ENCODE measurements at regions not wholly inside any gene's neighbourhood (a gene's known extent, or its start where the extent isn't known, plus 50 kb on each side); places are given as distances from the start of the nearest gene placed in this dataset.

GRCh38 chr22:22417495-22418162 lies 90.9 kb downstream of the ZNF280B start:
- no peak for DNase-seq

DNA sequence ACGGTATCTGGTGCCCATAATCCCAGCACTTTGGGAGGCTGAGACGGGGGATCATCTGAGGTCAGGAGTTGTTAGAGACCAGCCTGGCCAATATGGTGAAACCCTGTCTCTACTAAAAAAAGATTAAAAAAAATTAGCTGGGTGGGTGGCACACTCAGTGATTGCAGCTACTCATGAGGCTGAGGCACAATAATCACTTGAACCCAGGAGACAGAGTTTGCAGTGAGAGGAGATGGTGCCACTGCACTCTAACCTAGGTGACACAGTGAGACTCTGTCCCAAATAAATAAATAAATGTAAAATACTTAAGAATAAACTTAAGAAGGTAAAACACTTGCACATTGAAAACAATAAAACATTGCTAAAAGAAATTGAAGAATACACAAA lies 90.4 kb downstream of the ZNF280B start:
- no peak for DNase-seq

GRCh38 chr22:22418957-22419356 lies 89.6 kb downstream of the ZNF280B start:
- DNase-seq: no peak

- no peak for DNase-seq
Observed at GRCh38 chr22:22420580-22420979, 88.0 kb downstream of the ZNF280B start.

GRCh38 chr22:22421392-22421791 lies 87.2 kb downstream of the ZNF280B start:
- DNase-seq: no peak

- peak in 20 of 58 donors; percentile 1 to 64 (median 19) for DNase-seq
Observed at GRCh38 chr22:22422629-22423112, 85.9 kb downstream of the ZNF280B start.

DNA sequence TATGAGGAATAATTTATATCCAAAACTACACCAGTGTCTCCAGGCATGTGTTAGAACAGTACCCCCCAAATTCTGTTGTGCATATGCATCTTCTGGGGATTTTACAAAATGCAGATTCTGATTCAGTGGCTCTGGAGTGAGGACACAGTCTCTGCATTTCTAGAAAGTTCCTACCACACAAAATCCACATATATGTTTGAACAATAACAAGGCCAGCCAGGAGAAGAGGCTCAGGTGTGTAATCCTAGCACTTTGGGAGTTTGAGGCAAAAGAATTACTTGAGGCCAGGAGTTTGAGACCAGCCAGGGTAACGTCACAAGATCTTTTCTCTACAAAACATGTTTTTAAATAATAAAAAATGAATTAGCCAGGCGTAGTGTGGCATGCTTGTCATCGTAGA lies 84.9 kb downstream of the ZNF280B start:
- DNase-seq: no peak

DNA sequence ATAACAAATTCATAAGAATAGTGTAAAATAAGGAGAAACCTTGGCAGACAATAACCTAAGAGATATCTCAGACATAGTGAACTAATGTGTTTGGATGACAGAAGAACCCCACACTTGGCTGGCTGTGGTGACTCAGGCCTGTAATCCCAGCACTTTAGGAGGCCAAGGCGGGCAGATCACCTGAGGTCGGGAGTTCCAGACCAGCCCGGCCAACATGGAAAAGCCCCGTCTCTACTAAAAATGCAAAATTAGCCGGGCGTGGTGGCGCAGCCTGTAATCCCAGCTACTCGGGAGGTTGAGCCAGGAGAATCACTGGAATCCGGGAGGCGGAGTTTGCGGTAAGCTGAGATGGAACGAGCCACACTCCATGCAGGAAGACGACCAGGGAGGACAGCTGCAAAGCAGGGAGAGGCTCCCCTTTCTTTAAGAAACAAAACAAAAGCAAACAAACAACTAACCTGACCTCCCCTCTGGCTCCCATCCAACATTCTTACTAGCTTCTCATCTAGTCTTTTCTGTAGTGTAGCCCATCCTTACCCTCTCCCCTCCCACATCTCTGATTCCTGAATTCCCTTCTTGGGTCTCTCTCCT lies 84.2 kb downstream of the ZNF280B start:
- DNase-seq: no peak

GRCh38 chr22:22424956-22425355 lies 83.6 kb downstream of the ZNF280B start:
- DNase-seq: no peak

DNA sequence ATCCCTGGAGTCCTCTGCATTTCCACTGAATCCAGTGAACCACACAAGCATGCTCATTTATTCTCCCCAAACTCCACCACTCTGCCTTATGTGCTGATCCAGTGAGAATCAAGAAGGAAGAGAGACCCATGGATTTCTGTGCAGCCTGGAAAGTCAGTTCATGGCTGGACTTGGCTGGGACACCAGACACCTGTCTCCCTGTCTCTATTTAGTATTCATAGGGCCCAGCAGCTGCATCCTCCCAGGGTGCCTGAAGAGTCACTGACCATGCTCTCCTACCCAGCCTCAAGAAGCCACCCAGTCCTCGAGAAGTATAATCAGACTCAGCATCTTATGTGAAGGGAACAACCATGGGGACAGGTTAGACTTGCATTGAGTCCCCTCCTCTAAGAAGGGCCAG lies 83.2 kb downstream of the ZNF280B start:
- DNase-seq: no peak

DNA sequence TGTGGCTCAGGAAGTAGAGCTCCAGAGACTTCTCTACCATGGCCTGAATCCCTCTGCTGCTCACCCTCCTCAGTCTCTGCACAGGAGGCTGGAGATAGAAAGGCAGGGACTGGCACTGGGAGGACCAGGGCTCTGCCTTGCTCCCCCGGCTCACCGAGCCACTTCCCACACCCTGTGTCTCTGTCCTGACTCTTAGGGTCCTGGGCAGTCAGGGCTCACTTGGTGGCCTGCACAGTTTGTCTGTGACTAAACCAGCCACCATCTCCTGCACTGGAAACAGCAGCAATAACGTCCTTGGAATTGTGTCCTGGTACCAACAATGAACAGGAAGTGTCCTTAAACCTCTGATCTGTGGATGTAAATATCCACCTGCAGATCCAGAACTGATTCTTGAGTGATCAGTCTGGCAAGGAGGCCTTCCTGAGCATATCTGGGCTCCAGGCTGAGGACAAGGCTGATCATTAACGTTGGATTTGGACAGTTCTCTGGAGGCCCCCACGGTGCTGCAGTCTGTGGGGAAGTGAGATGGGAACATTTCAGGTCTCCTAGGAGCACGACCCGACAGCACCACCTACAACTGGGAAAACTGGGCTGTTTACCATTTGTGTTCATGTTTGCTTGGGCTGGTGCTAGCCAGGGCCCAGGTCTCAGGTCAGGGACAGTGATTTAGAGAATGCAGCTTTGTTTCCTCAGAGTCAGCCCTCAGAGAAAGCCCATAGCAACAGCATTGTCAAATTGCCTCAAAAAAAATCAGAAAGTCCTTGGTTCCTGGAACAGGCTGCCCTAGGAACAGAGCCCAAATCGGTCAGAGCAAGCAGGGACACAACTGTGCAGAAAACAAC lies 82.5 kb downstream of the ZNF280B start:
- peak in 1 of 58 donors; percentile 69 for DNase-seq

GRCh38 chr22:22427542-22428065 lies 80.9 kb downstream of the ZNF280B start:
- no peak for DNase-seq

- DNase-seq: no peak
Observed at GRCh38 chr22:22428222-22429098, 80.1 kb downstream of the ZNF280B start.

DNA sequence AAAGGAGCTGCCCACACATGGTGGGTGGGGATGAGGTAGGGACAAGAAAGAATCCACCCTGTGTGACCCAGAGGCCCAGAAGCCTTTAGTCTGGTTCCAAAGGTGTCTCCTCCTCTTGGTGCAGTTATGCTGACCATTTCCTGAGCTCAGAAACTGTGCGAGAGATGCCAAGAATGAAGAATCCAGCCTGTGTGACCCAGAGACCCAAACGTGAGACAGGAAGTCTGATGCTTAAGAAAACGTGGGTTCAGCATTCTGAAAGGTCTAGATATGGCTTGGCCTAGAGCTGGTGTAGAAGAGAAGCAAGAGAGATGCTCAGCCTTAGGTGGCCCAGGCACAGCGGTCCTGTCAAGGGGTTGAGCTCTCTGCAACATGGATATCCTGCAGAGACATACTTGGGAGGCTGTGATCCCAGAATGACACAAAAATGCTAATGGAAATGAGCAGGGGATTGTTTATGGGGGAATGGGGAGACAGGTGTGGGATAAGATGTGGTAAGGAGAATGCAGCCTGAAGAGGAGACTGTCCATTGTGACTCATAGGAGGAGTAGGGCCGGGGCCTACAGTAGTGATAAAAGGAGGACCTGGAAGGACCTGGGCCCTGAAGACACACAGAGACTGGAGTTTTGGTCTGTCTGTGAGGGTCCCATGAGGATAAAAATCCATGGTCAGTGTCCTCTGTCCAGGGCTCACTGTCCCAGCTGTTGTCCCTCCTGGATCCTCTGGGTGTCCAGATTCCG lies 79.0 kb downstream of the ZNF280B start:
- DNase-seq: no peak

DNA sequence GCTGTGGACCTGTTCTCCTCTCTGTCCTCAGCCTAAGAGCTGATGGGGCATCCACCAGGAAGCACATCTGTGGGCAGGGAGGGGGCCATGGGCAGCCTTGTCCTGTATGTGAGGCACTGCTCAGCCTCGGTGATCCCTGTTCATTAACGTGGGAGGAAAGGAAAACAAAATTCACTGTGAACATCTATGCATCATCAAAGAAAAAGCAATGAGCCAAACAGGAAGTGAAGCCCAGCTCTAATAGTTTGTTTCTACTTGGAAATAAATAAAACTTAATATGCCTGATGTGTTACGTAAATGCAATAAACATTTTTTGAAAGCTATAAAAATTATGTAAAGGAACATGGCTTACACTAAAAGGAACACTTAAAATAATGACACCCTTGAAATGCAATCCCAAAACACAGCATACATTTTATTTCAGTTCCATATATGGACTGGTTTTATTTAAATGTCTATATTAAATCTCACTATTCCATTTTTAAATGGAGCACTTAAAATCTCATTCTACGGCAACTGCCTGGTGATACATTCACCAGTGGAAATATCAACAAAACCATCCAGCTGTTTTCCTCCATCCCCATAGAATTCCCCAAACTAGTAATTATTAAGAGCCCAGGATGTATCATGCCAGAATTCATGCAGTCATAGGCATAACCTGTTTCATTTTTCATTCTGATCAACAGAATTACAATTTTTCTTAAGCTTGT lies 78.3 kb downstream of the ZNF280B start:
- DNase-seq: no peak

GRCh38 chr22:22431271-22432220 lies 77.0 kb downstream of the ZNF280B start:
- peak in 25 of 58 donors; percentile 2 to 62 (median 20) for DNase-seq

- no peak for DNase-seq
Observed at GRCh38 chr22:22432479-22432878, 76.1 kb downstream of the ZNF280B start.

DNA sequence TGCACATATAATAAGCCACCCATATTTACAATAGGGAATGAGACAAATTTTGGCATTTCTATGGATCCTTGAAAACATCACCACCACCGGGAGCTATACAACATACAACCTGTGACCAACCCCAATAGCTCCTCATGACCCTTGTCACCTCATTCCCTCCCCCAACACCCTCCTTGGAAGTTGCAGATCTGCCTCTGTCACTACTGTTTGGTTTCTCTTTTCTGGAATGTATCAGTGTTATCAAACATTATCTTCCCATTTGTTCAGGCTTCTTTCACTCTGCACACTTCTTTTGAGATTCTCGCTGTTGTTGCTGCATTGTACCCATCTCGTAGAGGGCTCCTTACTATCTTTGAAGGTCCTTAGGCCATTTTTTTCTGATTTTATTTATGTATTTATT lies 75.6 kb downstream of the ZNF280B start:
- no peak for DNase-seq
